Activated naive CD4-positive, alpha-beta T cell treated with anti-CD3 and anti-CD28 coated beads, Interleukin-2, amount 50 U/mL, for 24 hours (primary cell): ENCODE measurements at regions not wholly inside any gene's neighbourhood (a gene's known extent, or its start where the extent isn't known, plus 50 kb on each side); places are given as distances from the start of the nearest gene placed in this dataset.

ENCODE experiments used
- H3K27ac Mint-ChIP-seq: one replicate; pipeline ENCODE4 v1.8.0; 2021; ENCODE audit warnings: mild to moderate bottlenecking, mixed read lengths
- H3K27me3 Mint-ChIP-seq: one replicate; pipeline ENCODE4 v1.8.0; 2021; ENCODE audit warnings: mixed read lengths
- H3K36me3 Mint-ChIP-seq: one replicate; pipeline ENCODE4 v1.8.0; 2021; ENCODE audit warnings: mixed read lengths
- H3K4me1 Mint-ChIP-seq: one replicate; pipeline ENCODE4 v1.8.0; 2021; ENCODE audit warnings: mixed read lengths
- H3K4me3 Mint-ChIP-seq: one replicate; pipeline ENCODE4 v1.8.0; 2021; ENCODE audit warnings: mild to moderate bottlenecking, mixed read lengths
- H3K9me3 Mint-ChIP-seq: one replicate; pipeline ENCODE4 v1.8.0; 2021; ENCODE audit warnings: mixed read lengths

- Mint-ChIP-seq H3K27me3 (peaks cover 2% of the 10 kb centered on the region), H3K27ac (no peak overlapping the region)
These were observed 560.6 kb downstream of the TBC1D4 start for GRCh38 chr13:74921326-74921725.

DNA sequence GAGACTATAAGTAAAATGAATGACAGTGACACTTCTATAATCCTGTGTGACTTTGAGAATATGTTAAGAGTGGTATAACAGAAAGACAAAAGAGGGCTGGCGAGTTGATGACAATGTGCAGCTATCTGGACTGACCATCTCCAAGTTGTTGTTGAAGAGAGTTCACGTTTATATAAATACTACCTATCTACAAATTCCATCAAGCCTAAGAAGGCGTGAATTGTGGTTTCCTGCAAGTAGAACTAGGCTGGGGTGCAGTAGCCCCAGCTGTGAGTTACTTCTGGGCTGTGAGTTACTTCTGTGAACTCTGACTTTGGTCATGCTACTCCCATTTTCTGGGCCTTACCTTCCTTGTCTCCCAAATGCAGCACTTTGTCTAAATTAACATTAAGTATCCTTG lies 561.0 kb downstream of the TBC1D4 start:
- Mint-ChIP-seq H3K4me1 (no peaks in the 10 kb centered on the region), H3K9me3 (peaks cover 14% of the 10 kb centered on the region), H3K4me3 (no peak overlapping the region), H3K27ac (no peak overlapping the region), H3K27me3 (no peaks in the 10 kb centered on the region), H3K36me3 (no peaks in the 10 kb centered on the region)

More at GRCh38 chr13:74921326-74921725, 560.6 kb downstream of the TBC1D4 start:
- peaks cover 18% of the 10 kb centered on the region for H3K9me3 Mint-ChIP-seq
- no peaks in the 10 kb centered on the region for H3K36me3 Mint-ChIP-seq
- no peak overlapping the region for H3K4me3 Mint-ChIP-seq
- H3K4me1 Mint-ChIP-seq, result no peaks in the 10 kb centered on the region

DNA sequence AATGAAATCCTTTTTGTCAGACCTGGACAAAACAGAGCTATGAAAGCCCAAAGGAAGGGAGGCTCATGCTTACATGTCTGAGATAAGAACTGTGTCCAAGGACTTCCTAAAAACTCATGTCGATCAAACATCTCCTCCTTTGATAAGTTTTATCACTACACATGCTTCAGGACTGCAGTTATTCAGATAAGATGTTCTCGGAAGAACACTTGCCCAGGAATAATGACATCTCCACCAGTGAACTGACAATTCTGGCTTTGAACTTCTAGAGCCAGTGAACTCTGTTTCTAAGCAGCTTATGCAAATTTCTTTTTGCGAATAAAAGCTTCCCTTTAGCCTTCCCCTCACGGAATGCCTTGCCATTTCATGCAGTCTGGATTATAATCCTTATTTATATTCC lies 561.6 kb downstream of the TBC1D4 start:
- no peaks in the 10 kb centered on the region for H3K4me1 Mint-ChIP-seq
- H3K27ac Mint-ChIP-seq, result no peak overlapping the region

GRCh38 chr13:74919914-74920313 lies 562.1 kb downstream of the TBC1D4 start:
- no peak overlapping the region for H3K27ac Mint-ChIP-seq
- H3K9me3 Mint-ChIP-seq, result peaks cover 8% of the 10 kb centered on the region
- H3K36me3 Mint-ChIP-seq, result no peaks in the 10 kb centered on the region
- no peaks in the 10 kb centered on the region for H3K27me3 Mint-ChIP-seq
- H3K4me3 Mint-ChIP-seq, result no peak overlapping the region
- no peaks in the 10 kb centered on the region for H3K4me1 Mint-ChIP-seq

More for the DNA sequence above, 561.6 kb downstream of the TBC1D4 start:
- no peak overlapping the region for H3K4me3 Mint-ChIP-seq
- H3K27me3 Mint-ChIP-seq, result no peaks in the 10 kb centered on the region
- H3K36me3 Mint-ChIP-seq, result no peaks in the 10 kb centered on the region
- H3K9me3 Mint-ChIP-seq, result peaks cover 12% of the 10 kb centered on the region

DNA sequence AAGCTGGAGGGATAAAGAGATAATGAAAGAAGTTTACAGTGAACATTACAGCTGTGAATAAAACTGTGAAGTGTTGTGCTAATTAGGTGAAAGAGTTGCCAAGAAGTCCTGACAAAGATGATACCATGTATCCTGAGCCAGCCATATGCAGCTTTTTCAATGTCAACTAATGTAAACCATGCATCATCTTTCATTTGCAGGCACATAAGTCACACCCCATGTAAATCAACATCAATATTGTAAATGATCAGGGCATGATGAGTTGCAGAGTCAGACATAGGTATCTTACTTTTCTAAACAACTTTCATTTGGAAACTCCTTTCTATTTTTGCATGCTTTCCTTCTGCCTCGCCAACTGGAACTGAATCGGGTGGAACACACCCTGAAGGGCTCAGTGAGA lies 569.1 kb downstream of the TBC1D4 start:
- Mint-ChIP-seq H3K9me3 (no peaks in the 10 kb centered on the region), H3K36me3 (no peaks in the 10 kb centered on the region), H3K4me3 (no peak overlapping the region), H3K4me1 (no peaks in the 10 kb centered on the region), H3K27ac (no peak overlapping the region), H3K27me3 (peaks cover 3% of the 10 kb centered on the region)

DNA sequence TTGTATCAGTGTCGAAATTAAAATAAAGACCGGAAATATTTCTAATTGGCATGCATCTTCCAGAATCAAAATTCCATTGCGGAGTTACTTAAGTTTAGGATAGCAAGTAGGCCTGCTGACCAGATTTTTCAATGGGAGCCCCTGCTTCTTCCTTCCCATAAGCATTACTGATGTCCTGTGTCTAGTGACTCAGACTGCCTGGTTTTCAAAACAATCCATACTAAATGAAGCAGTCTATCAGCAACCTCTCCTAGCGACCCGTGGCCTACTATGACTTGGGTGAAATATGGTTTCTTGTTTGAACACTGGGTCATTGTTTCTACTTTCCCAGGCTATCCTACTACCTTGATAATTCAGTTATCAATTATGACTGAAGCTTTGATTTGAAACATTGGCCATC lies 571.6 kb downstream of the TBC1D4 start:
- Mint-ChIP-seq H3K27me3 (peaks cover 8% of the 10 kb centered on the region), H3K9me3 (no peaks in the 10 kb centered on the region), H3K36me3 (no peaks in the 10 kb centered on the region), H3K4me3 (no peak overlapping the region), H3K27ac (no peak overlapping the region), H3K4me1 (no peaks in the 10 kb centered on the region)

- Mint-ChIP-seq H3K27me3 (peaks cover 8% of the 10 kb centered on the region), H3K36me3 (no peaks in the 10 kb centered on the region), H3K27ac (no peak overlapping the region), H3K4me3 (no peak overlapping the region), H3K4me1 (no peaks in the 10 kb centered on the region), H3K9me3 (no peaks in the 10 kb centered on the region)
These were observed 574.2 kb downstream of the TBC1D4 start for GRCh38 chr13:74907788-74908187.

DNA sequence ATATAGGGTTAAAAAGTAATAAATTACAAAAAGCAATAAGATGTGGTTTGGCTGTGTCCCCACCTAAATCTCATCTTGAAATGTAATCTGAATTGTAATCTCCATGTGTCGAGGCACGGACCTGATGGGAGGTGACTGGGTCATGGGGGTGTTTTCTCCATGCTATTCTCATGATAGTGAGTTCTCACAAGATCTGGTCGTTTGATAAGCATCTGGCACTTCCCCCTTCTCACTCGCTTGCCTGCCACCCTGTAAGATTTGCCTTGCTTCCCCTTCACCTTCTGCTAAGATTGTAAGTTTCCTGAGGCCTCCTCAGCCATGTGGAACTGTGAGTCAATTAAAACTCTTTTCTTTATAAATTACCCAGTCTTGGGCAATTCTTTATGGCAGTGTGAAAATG lies 577.4 kb downstream of the TBC1D4 start:
- Mint-ChIP-seq H3K27me3 (peaks cover 8% of the 10 kb centered on the region), H3K4me3 (no peak overlapping the region), H3K36me3 (no peaks in the 10 kb centered on the region)

GRCh38 chr13:74895042-74895796 lies 586.8 kb downstream of the TBC1D4 start:
- Mint-ChIP-seq H3K9me3 (no peaks in the 10 kb centered on the region), H3K27me3 (peaks cover 12% of the 10 kb centered on the region)

More for the DNA sequence above, 577.4 kb downstream of the TBC1D4 start:
- no peaks in the 10 kb centered on the region for H3K4me1 Mint-ChIP-seq
- no peaks in the 10 kb centered on the region for H3K9me3 Mint-ChIP-seq
- no peak overlapping the region for H3K27ac Mint-ChIP-seq

GRCh38 chr13:74892096-74892495 lies 589.9 kb downstream of the TBC1D4 start:
- H3K27me3 Mint-ChIP-seq, result peaks cover 8% of the 10 kb centered on the region
- no peaks in the 10 kb centered on the region for H3K9me3 Mint-ChIP-seq
- no peaks in the 10 kb centered on the region for H3K36me3 Mint-ChIP-seq
- no peak overlapping the region for H3K27ac Mint-ChIP-seq
- no peaks in the 10 kb centered on the region for H3K4me1 Mint-ChIP-seq
- no peak overlapping the region for H3K4me3 Mint-ChIP-seq

More at GRCh38 chr13:74895042-74895796, 586.8 kb downstream of the TBC1D4 start:
- Mint-ChIP-seq H3K4me1 (no peaks in the 10 kb centered on the region), H3K4me3 (no peak overlapping the region), H3K36me3 (no peaks in the 10 kb centered on the region), H3K27ac (no peak overlapping the region)

DNA sequence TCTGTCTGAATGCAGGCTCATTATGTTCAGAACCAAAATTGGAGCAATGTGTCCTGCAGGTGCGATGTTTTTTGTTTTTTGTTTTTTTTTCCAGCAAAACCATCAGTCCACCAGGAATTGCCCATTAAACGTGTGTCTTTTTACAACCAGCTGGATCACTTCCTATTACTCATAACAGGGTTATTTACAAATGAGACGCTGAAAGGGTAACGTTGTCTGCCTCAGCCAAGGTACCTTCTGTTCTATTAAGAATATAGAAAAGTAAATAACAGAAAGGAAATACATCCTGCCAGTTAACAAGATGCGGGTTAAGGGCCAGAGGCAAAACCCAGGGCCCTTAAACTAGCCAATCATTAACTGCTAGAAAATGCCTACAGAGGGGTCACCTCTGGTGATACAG lies 590.4 kb downstream of the TBC1D4 start:
- H3K27ac Mint-ChIP-seq, result no peak overlapping the region
- H3K4me3 Mint-ChIP-seq, result no peak overlapping the region
- H3K9me3 Mint-ChIP-seq, result no peaks in the 10 kb centered on the region
- H3K27me3 Mint-ChIP-seq, result peaks cover 6% of the 10 kb centered on the region
- H3K4me1 Mint-ChIP-seq, result no peaks in the 10 kb centered on the region
- H3K36me3 Mint-ChIP-seq, result no peaks in the 10 kb centered on the region

DNA sequence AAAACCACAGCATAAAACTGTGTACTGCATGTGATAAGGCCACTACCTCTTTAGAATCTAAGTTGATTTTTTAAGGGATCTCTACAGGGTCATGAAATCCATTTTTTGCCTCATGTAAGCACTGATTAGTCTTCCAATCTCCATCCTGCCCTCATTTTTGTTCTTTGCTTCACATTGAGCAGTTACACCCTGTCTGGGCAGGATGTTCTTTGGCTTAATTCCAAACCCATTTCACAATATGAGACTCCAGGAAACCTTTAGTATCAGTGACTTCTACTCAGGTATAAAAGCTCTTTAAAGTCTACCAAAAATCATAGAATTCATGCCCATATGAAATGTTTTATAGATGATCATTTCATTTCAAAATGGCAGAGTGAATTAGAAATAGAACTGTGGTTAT lies 592.6 kb downstream of the TBC1D4 start:
- no peaks in the 10 kb centered on the region for H3K4me1 Mint-ChIP-seq
- peaks cover 3% of the 10 kb centered on the region for H3K27me3 Mint-ChIP-seq
- H3K36me3 Mint-ChIP-seq, result no peaks in the 10 kb centered on the region
- H3K9me3 Mint-ChIP-seq, result no peaks in the 10 kb centered on the region
- no peak overlapping the region for H3K27ac Mint-ChIP-seq
- no peak overlapping the region for H3K4me3 Mint-ChIP-seq

DNA sequence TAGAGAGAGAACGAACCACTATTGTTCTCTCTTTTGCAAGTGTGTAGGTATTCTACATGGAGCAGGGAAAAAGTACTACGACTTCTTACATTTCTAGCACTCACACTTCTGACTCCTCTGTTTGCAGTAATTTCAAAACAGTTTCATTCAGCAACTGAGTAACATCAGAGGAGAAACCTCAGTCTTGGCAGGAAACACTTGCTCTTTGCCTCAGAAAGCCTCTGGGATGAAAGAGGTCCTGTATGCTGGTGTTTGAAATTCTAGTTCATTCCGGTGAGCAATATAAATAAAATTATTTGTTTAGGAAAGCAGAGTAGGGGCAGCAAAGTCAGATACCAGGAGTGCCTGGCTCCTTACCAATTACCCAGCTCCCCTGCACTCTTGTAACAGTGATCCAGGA lies 595.5 kb downstream of the TBC1D4 start:
- no peak overlapping the region for H3K27ac Mint-ChIP-seq
- no peaks in the 10 kb centered on the region for H3K9me3 Mint-ChIP-seq
- peaks cover 2% of the 10 kb centered on the region for H3K27me3 Mint-ChIP-seq
- H3K4me1 Mint-ChIP-seq, result no peaks in the 10 kb centered on the region
- no peak overlapping the region for H3K4me3 Mint-ChIP-seq
- H3K36me3 Mint-ChIP-seq, result no peaks in the 10 kb centered on the region

DNA sequence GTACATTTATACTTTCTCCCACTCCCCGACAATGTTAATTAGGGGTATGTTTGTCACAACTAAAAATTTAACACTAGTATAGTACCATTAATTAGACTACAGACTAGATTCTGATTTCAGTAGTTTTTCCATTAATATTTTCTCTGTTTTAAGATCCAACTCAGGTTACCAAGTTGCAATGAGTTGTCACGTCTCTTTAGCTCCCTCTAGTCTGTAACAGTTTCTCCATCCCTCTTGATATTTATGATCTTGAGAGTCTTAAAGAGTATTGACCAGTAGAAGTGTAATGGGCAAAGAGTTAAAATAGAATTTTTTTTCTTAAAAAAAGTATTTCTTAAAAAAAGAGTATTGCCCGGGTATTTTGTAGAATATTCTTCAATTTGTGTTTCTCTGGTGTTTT lies 598.1 kb downstream of the TBC1D4 start:
- H3K27ac Mint-ChIP-seq, result no peak overlapping the region
- H3K27me3 Mint-ChIP-seq, result peaks cover 9% of the 10 kb centered on the region
- H3K9me3 Mint-ChIP-seq, result peaks cover 9% of the 10 kb centered on the region
- H3K4me1 Mint-ChIP-seq, result no peaks in the 10 kb centered on the region
- peaks cover 1% of the 10 kb centered on the region for H3K36me3 Mint-ChIP-seq
- H3K4me3 Mint-ChIP-seq, result no peak overlapping the region

DNA sequence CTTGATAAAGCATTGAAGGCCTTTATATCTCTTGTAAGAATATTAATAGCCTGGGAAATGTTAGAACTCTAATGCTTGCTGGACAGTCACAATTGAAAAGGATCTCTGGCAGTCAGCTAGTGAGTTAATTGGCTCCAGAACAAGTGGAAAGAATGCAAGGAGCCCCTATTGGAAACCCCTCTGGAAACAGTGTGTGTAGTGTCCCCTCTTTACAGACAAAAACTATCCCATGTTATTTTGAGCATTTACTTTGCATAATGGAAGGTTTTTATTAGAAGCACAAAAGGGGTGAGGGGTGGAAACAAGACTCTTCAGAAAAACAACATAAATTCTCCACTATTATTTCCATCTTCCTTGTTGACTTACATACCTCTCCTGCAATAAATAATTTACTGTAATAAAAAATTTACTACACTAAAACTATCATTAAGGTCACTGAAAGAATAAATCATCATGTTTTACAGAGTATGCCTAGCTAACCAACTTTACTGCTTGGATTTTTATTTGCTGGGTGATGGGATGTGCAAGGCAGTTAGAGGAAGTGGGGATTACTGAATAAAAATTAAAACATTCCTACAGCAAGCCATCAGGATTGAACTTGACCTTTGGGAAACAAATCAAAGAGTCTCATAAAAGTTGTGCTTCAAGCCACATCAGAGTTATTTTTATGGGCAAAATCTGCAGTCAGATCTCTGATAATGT lies 610.4 kb downstream of the TBC1D4 start:
- H3K27me3 Mint-ChIP-seq, result peaks cover 4% of the 10 kb centered on the region
- H3K27ac Mint-ChIP-seq, result no peak overlapping the region
- H3K36me3 Mint-ChIP-seq, result no peaks in the 10 kb centered on the region
- H3K4me3 Mint-ChIP-seq, result no peak overlapping the region
- H3K9me3 Mint-ChIP-seq, result peaks cover 5% of the 10 kb centered on the region
- H3K4me1 Mint-ChIP-seq, result no peaks in the 10 kb centered on the region

GRCh38 chr13:74870865-74871264 lies 611.1 kb downstream of the TBC1D4 start:
- Mint-ChIP-seq H3K27me3 (peaks cover 4% of the 10 kb centered on the region), H3K4me1 (no peaks in the 10 kb centered on the region), H3K9me3 (peaks cover 5% of the 10 kb centered on the region), H3K27ac (no peak overlapping the region), H3K4me3 (no peak overlapping the region), H3K36me3 (no peaks in the 10 kb centered on the region)
